Coronary artery (tissue), 2 donors: ENCODE measurements at regions not wholly inside any gene's neighbourhood (a gene's known extent, or its start where the extent isn't known, plus 50 kb on each side); places are given as distances from the start of the nearest gene placed in this dataset.

Experiments used
- DNase-seq: peaks from one replicate; pipeline ENCODE4 v3.0.0-alpha.2; 2017; ENCODE audit warnings: low spot score
- H3K27ac ChIP-seq, 2 donors: fragments of 200-600 bp; sonication (generic); one replicate each; pipeline ENCODE4 v1.5.1; 2016 to 2019
- H3K4me3 ChIP-seq: fragments of 200-600 bp; sonication (generic); 2 replicates; pipeline ENCODE4 v1.5.1; 2016; ENCODE audit warnings: mild to moderate bottlenecking, moderate library complexity
- CTCF ChIP-seq: fragments of 200-600 bp; sonication (generic); IDR thresholded peaks from one replicate; pipeline ENCODE4 v1.5.1; 2019; ENCODE audit warnings: antibody characterized with exemption

- Histone ChIP-seq H3K4me3 (no peak overlapping the region), H3K27ac (no peak overlapping the region)
- no peak for DNase-seq
- no peak for TF ChIP-seq CTCF
Observed at GRCh38 chr4:20454515-20454914, 202.8 kb downstream of the SLIT2 start.

- no peak for DNase-seq
- no peak for TF ChIP-seq CTCF
- Histone ChIP-seq H3K4me3 (no peak overlapping the region), H3K27ac (no peak overlapping the region)
Observed at GRCh38 chr4:20456407-20456806, 204.7 kb downstream of the SLIT2 start.

GRCh38 chr4:20462426-20463175 is 210.9 kb downstream of the SLIT2 start:
- Histone ChIP-seq H3K27ac (no peak overlapping the region), H3K4me3 (no peak overlapping the region)
- no peak for TF ChIP-seq CTCF
- DNase-seq: no peak

GRCh38 chr4:20463176-20463430 is 211.4 kb downstream of the SLIT2 start:
- no peak overlapping the region for H3K27ac ChIP-seq
- DNase-seq: no peak
- no peak overlapping the region for H3K4me3 ChIP-seq
- TF ChIP-seq CTCF: no peak

GRCh38 chr4:20464381-20464780 is 212.7 kb downstream of the SLIT2 start:
- TF ChIP-seq CTCF: no peak
- no peak overlapping the region for H3K4me3 ChIP-seq
- DNase-seq: no peak
- H3K27ac ChIP-seq: no peak overlapping the region

GRCh38 chr4:20474119-20474518 is 222.4 kb downstream of the SLIT2 start:
- H3K27ac ChIP-seq: no peak overlapping the region

More at GRCh38 chr4:20474119-20474518, 222.4 kb downstream of the SLIT2 start:
- DNase-seq: no peak
- TF ChIP-seq CTCF: no peak
- H3K4me3 ChIP-seq: no peak overlapping the region
